PC-3 (cell line): ENCODE measurements at regions not wholly inside any gene's neighbourhood (a gene's known extent, or its start where the extent isn't known, plus 50 kb on each side); places are given as distances from the start of the nearest gene placed in this dataset.

Experiments used
- EZH2 ChIP-seq: fragments of 300-600 bp; sonication (generic); IDR thresholded peaks from one replicate; pipeline ENCODE4 v1.6.1; 2017; ENCODE audit warnings: antibody characterized with exemption, mild to moderate bottlenecking, low read length; ENCODE audit not compliant: unreplicated experiment
- EZH2phosphoT487 ChIP-seq: fragments of 300-600 bp; sonication (generic); IDR thresholded peaks from 2 replicates; pipeline ENCODE4 v1.6.1; 2018; ENCODE audit warnings: mild to moderate bottlenecking, antibody characterized with exemption, low read length, borderline replicate concordance
- TF ChIP-seq, protein P1 (sequence below): fragments of 300-600 bp; sonication (generic); conservative IDR thresholded peaks from 2 replicates; pipeline ENCODE4 v1.5.1; 2017; ENCODE audit warnings: antibody characterized with exemption, low read depth, mild to moderate bottlenecking, low read length

DNA sequence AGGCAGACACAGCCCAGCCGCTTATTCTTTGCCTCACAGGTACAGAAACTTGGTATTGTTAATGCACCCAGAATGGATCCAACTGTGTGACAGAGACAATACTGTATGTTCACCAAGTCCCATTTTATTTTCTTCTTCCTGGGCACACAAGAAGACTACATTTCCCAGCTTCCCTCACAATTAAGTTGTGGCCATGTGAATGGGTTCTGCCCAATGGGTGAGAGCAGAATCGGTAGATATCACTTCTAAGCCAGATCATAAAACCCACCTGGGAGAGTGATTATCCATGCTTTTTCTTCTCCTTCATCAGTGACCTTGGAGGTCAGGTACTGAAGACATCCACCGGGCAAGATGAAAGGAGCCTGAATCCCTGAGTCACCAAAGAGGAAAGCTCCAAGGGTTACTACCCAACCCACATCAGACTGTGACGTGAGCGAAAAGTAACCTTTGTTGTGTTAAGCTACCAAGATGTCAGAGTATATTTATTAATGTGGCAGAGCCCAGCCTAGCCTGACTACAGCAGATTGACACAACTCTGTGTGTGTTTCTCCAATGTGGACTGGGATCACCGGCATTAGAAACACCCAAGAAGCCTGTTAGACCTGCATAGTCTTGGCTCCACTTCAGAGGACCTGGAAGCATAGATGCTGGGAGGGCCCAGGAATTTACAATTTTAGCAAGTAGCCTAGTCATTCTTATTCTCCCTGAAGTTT lies 79.1 kb upstream of the GRIK3 start:
- TF ChIP-seq, protein P1, sequence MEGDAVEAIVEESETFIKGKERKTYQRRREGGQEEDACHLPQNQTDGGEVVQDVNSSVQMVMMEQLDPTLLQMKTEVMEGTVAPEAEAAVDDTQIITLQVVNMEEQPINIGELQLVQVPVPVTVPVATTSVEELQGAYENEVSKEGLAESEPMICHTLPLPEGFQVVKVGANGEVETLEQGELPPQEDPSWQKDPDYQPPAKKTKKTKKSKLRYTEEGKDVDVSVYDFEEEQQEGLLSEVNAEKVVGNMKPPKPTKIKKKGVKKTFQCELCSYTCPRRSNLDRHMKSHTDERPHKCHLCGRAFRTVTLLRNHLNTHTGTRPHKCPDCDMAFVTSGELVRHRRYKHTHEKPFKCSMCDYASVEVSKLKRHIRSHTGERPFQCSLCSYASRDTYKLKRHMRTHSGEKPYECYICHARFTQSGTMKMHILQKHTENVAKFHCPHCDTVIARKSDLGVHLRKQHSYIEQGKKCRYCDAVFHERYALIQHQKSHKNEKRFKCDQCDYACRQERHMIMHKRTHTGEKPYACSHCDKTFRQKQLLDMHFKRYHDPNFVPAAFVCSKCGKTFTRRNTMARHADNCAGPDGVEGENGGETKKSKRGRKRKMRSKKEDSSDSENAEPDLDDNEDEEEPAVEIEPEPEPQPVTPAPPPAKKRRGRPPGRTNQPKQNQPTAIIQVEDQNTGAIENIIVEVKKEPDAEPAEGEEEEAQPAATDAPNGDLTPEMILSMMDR, result no peak
- TF ChIP-seq EZH2phosphoT487, result no peak
- TF ChIP-seq EZH2, result no peak
